ENCODE measurements at regions not wholly inside any gene's neighbourhood (a gene's known extent, or its start where the extent isn't known, plus 50 kb on each side); places are given as distances from the start of the nearest gene placed in this dataset.

DNA sequence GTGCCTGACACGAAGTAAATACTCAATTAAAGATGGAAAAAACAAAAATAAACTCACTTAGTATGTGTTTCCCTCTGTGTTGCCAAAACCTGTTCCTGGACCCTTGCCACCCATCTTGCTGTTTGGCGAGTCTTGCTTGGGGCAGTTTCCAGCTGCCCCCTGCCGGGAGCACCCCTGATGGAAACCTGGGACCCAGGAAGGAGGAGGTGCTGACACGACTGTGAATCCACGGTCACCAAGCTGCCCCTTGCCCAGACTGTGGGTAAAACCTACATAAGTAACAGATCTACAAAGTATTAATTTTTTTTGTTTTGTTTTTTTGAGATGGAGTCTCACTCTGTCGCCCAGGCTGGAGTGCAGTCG is 50.1 kb upstream of the SIAH1 start:
- H3K9ac ChIP-seq (ENCODE audit: low read depth, low read length, poor library complexity, severe bottlenecking), result no peak overlapping the region
- H3K27me3 ChIP-seq (ENCODE audit: insufficient read depth, low read length, poor library complexity, severe bottlenecking), result no peaks in the 10 kb centered on the region
- no peaks in the 10 kb centered on the region for H3K9me3 ChIP-seq (ENCODE audit: insufficient read depth, low read depth, low read length)
- H3F3A ChIP-seq (ENCODE audit: low read depth), result no peaks in the 10 kb centered on the region
- peak overlapping the region; percentile 64 for H3K4me2 ChIP-seq (ENCODE audit: low read depth, low read length, poor library complexity, severe bottlenecking)
- peaks cover 31% of the 10 kb centered on the region for H3K4me1 ChIP-seq (ENCODE audit: insufficient read depth, low read length, poor library complexity, severe bottlenecking)
- H3K36me3 ChIP-seq (ENCODE audit: insufficient read depth, low read length), result no peaks in the 10 kb centered on the region
- no peaks in the 10 kb centered on the region for H4K20me1 ChIP-seq (ENCODE audit: insufficient read depth, low read length, poor library complexity, severe bottlenecking)
- TF ChIP-seq EZH2phosphoT487 (IDR thresholded peaks at IDR 0.05; ENCODE audit: borderline replicate concordance), result no peak
- TF ChIP-seq, protein P1, sequence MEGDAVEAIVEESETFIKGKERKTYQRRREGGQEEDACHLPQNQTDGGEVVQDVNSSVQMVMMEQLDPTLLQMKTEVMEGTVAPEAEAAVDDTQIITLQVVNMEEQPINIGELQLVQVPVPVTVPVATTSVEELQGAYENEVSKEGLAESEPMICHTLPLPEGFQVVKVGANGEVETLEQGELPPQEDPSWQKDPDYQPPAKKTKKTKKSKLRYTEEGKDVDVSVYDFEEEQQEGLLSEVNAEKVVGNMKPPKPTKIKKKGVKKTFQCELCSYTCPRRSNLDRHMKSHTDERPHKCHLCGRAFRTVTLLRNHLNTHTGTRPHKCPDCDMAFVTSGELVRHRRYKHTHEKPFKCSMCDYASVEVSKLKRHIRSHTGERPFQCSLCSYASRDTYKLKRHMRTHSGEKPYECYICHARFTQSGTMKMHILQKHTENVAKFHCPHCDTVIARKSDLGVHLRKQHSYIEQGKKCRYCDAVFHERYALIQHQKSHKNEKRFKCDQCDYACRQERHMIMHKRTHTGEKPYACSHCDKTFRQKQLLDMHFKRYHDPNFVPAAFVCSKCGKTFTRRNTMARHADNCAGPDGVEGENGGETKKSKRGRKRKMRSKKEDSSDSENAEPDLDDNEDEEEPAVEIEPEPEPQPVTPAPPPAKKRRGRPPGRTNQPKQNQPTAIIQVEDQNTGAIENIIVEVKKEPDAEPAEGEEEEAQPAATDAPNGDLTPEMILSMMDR (conservative IDR thresholded peaks at IDR 0.05; ENCODE audit: low read length), result no peak
- H2AFZ ChIP-seq (ENCODE audit: low read length), result no peak overlapping the region
- H3K79me2 ChIP-seq (ENCODE audit: insufficient read depth, low read length), result no peaks in the 10 kb centered on the region
- no peaks in the 10 kb centered on the region for H3K9me2 ChIP-seq (replicated peaks; ENCODE audit: low read depth, low read length)
- no peak overlapping the region for H3K4me3 ChIP-seq (ENCODE audit: low read length, poor library complexity, severe bottlenecking)

Data from Loucy (cell line).